Osteoblast (primary cell): ENCODE measurements at regions not wholly inside any gene's neighbourhood (a gene's known extent, or its start where the extent isn't known, plus 50 kb on each side); places are given as distances from the start of the nearest gene placed in this dataset. TPM values are rescaled to one million over a fixed set of nuclear protein-coding genes. Genes with fewer than 3 reads are reported as not detected.

ENCODE experiments used
- DNase-seq: peaks from one replicate; pipeline ENCODE4 v3.0.0; 2011; ENCODE audit warnings: low spot score, mixed read lengths; ENCODE audit not compliant: insufficient read length; ENCODE audit errors: missing footprints
- H2AFZ ChIP-seq: 2 replicates; pipeline ENCODE4 v1.6.0; 2011; ENCODE audit warnings: mild to moderate bottlenecking, low read length
- H3K27ac ChIP-seq: 2 replicates; pipeline ENCODE4 v1.5.1; 2011; ENCODE audit warnings: mild to moderate bottlenecking, low read depth, low read length, moderate library complexity
- H3K27me3 ChIP-seq: 2 replicates; pipeline ENCODE4 v1.6.0; 2012; ENCODE audit warnings: mild to moderate bottlenecking, control low read depth, inconsistent platforms, low read length, moderate library complexity; ENCODE audit not compliant: insufficient read depth
- H3K36me3 ChIP-seq: 2 replicates; pipeline ENCODE4 v1.5.1; 2011; ENCODE audit warnings: mild to moderate bottlenecking, low read length, control low read depth, moderate library complexity; ENCODE audit not compliant: insufficient read depth
- H3K4me1 ChIP-seq: 2 replicates; pipeline ENCODE4 v1.5.1; 2011; ENCODE audit warnings: mild to moderate bottlenecking, low read length, control low read depth, moderate library complexity; ENCODE audit not compliant: insufficient read depth
- H3K4me2 ChIP-seq: 2 replicates; pipeline ENCODE4 v1.6.0; 2011; ENCODE audit warnings: mild to moderate bottlenecking, low read length; ENCODE audit not compliant: insufficient read depth
- H3K4me3 ChIP-seq: fragments of 200-600 bp; sonication (generic); 3 replicates; pipeline ENCODE4 v1.5.1; 2012; ENCODE audit warnings: mild to moderate bottlenecking, low read length, inconsistent platforms; ENCODE audit not compliant: insufficient read depth
- H3K79me2 ChIP-seq: 2 replicates; pipeline ENCODE4 v1.6.0; 2012; ENCODE audit warnings: mild to moderate bottlenecking, low read length, control low read depth, inconsistent platforms; ENCODE audit not compliant: insufficient read depth
- H3K9me3 ChIP-seq: 2 replicates; pipeline ENCODE4 v1.5.1; 2011; ENCODE audit warnings: low read depth, low read length, control low read depth
- H4K20me1 ChIP-seq: 2 replicates; pipeline ENCODE4 v1.6.0; 2012; ENCODE audit warnings: mild to moderate bottlenecking, low read length, control low read depth; ENCODE audit not compliant: insufficient read depth
- small RNA-seq: library from RNA; depleted of rRNA; stranded (forward); fragments of <200 nt; gene quantifications from one replicate; pipeline ENCODE3, GENCODE V24; 2012
- TF ChIP-seq, protein P1 (sequence below): IDR thresholded peaks from 2 replicates; pipeline ENCODE4 v1.5.1; 2011; ENCODE audit warnings: mild to moderate bottlenecking, low read depth, low read length, moderate library complexity; ENCODE audit errors: extremely low read depth

DNA sequence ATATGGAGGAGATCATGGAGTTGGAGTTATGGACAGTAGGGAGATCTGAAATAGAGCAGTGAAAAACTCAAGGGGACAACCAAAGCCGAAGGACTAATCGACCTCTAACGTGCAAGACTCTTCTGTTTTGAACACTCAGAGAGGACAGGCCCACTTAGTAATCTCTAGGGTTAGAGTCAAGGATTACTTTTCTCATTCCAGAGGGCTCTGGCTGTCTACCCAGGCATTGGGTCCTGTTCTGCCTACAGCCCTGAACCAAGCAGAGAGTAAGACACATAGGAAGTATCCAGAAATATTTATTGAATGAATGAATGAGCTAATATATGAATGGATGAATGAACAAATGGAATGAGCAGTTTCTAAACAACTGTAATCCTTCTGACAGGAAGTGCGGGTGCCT, 50.3 kb upstream of the PKDCC start:
- no peaks in the 10 kb centered on the region for H4K20me1 ChIP-seq
- no peak overlapping the region for H2AFZ ChIP-seq
- H3K36me3 ChIP-seq, result no peaks in the 10 kb centered on the region
- no peak overlapping the region for H3K4me2 ChIP-seq
- peaks cover 43% of the 10 kb centered on the region for H3K27me3 ChIP-seq
- no peak overlapping the region for H3K27ac ChIP-seq
- TF ChIP-seq, protein P1, sequence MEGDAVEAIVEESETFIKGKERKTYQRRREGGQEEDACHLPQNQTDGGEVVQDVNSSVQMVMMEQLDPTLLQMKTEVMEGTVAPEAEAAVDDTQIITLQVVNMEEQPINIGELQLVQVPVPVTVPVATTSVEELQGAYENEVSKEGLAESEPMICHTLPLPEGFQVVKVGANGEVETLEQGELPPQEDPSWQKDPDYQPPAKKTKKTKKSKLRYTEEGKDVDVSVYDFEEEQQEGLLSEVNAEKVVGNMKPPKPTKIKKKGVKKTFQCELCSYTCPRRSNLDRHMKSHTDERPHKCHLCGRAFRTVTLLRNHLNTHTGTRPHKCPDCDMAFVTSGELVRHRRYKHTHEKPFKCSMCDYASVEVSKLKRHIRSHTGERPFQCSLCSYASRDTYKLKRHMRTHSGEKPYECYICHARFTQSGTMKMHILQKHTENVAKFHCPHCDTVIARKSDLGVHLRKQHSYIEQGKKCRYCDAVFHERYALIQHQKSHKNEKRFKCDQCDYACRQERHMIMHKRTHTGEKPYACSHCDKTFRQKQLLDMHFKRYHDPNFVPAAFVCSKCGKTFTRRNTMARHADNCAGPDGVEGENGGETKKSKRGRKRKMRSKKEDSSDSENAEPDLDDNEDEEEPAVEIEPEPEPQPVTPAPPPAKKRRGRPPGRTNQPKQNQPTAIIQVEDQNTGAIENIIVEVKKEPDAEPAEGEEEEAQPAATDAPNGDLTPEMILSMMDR, result no peak
- no peak overlapping the region for H3K4me3 ChIP-seq
- H3K79me2 ChIP-seq, result no peaks in the 10 kb centered on the region
- H3K4me1 ChIP-seq, result no peaks in the 10 kb centered on the region
- DNase-seq, result no peak
- no peaks in the 10 kb centered on the region for H3K9me3 ChIP-seq

Small RNA genes lying in the stretch of these regions (small RNA-seq; reads per million reads assigned to genes)
- gene RF00019 (not detected), gene RNU4-63P (not detected)
